ENCODE measurements at regions not wholly inside any gene's neighbourhood (a gene's known extent, or its start where the extent isn't known, plus 50 kb on each side); places are given as distances from the start of the nearest gene placed in this dataset.

- H3K4me3 ChIP-seq (ENCODE audit: low read depth, low read length) = peak overlapping the region; percentile 37
- no peak for DNase-seq (ENCODE audit: low read depth)
- peaks cover 60% of the 10 kb centered on the region for H3K36me3 ChIP-seq (ENCODE audit: control insufficient read depth, insufficient read depth, low read length)
- ChIA-PET POLR2A (interaction anchor here (0.7 to 1.4 kb wide), 3 partner anchors 15 to 91 kb away, joined by 4 to 5 read pairs (median 5); no protein-coding TSS in a partner anchor), CTCF (interaction anchor here (0.8 to 3.1 kb wide), 7 partner anchors 26 to 83 kb away, joined by 3 to 13 read pairs (median 4); no protein-coding TSS in a partner anchor)
- no peaks in the 10 kb centered on the region for H3K27me3 ChIP-seq (ENCODE audit: control insufficient read depth, insufficient read depth, low read length)
- no peak for TF ChIP-seq CTCF (IDR thresholded peaks at IDR 0.05; ENCODE audit: insufficient read depth, low read depth, low read length)
Observed at GRCh38 chr22:46088541-46089311, 61.6 kb upstream of the PPARA start.

GRCh38 chr22:46089426-46090035 is 60.8 kb upstream of the PPARA start:
- no peaks in the 10 kb centered on the region for H3K27me3 ChIP-seq (ENCODE audit: control insufficient read depth, insufficient read depth, low read length)
- ChIA-PET CTCF (interaction anchor here (0.8 to 3.1 kb wide), 5 partner anchors 25 to 83 kb away, joined by 3 to 13 read pairs (median 4); no protein-coding TSS in a partner anchor), POLR2A (no interaction called here)
- TF ChIP-seq CTCF (IDR thresholded peaks at IDR 0.05; ENCODE audit: insufficient read depth, low read depth, low read length) = no peak
- H3K36me3 ChIP-seq (ENCODE audit: control insufficient read depth, insufficient read depth, low read length) = peaks cover 61% of the 10 kb centered on the region
- DNase-seq (ENCODE audit: low read depth) = no peak
- H3K4me3 ChIP-seq (ENCODE audit: low read depth, low read length) = no peak overlapping the region

GRCh38 chr22:46090036-46090591 is 60.2 kb upstream of the PPARA start:
- CTCF ChIA-PET = interaction anchor here (3.1 kb wide), 1 partner anchor 84 kb away, joined by 13 read pairs; no protein-coding TSS in a partner anchor
- Histone ChIP-seq H3K27me3 (ENCODE audit: control insufficient read depth, insufficient read depth, low read length) (no peaks in the 10 kb centered on the region), H3K36me3 (ENCODE audit: control insufficient read depth, insufficient read depth, low read length) (peaks cover 61% of the 10 kb centered on the region), H3K4me3 (ENCODE audit: low read depth, low read length) (no peak overlapping the region)
- no peak for DNase-seq (ENCODE audit: low read depth)
- no peak for TF ChIP-seq CTCF (IDR thresholded peaks at IDR 0.05; ENCODE audit: insufficient read depth, low read depth, low read length)
- POLR2A ChIA-PET = no interaction called here

- DNase-seq (ENCODE audit: low read depth) = no peak
- ChIA-PET CTCF (interaction anchor here (0.6 kb wide), 1 partner anchor 501 kb away, joined by 3 read pairs; no protein-coding TSS in a partner anchor), POLR2A (no interaction called here)
- H3K4me3 ChIP-seq (ENCODE audit: low read depth, low read length) = no peak overlapping the region
- TF ChIP-seq CTCF (IDR thresholded peaks at IDR 0.05; ENCODE audit: insufficient read depth, low read depth, low read length) = no peak
- peaks cover 61% of the 10 kb centered on the region for H3K36me3 ChIP-seq (ENCODE audit: control insufficient read depth, insufficient read depth, low read length)
- H3K27me3 ChIP-seq (ENCODE audit: control insufficient read depth, insufficient read depth, low read length) = no peaks in the 10 kb centered on the region
Observed at GRCh38 chr22:46090631-46091201, 59.6 kb upstream of the PPARA start.

Data from BJ (cell line).